ENCODE measurements at regions not wholly inside any gene's neighbourhood (a gene's known extent, or its start where the extent isn't known, plus 50 kb on each side); places are given as distances from the start of the nearest gene placed in this dataset.
A peak's percentile ranks its signal among the peaks of the same experiment; 100 is the strongest.

DNA sequence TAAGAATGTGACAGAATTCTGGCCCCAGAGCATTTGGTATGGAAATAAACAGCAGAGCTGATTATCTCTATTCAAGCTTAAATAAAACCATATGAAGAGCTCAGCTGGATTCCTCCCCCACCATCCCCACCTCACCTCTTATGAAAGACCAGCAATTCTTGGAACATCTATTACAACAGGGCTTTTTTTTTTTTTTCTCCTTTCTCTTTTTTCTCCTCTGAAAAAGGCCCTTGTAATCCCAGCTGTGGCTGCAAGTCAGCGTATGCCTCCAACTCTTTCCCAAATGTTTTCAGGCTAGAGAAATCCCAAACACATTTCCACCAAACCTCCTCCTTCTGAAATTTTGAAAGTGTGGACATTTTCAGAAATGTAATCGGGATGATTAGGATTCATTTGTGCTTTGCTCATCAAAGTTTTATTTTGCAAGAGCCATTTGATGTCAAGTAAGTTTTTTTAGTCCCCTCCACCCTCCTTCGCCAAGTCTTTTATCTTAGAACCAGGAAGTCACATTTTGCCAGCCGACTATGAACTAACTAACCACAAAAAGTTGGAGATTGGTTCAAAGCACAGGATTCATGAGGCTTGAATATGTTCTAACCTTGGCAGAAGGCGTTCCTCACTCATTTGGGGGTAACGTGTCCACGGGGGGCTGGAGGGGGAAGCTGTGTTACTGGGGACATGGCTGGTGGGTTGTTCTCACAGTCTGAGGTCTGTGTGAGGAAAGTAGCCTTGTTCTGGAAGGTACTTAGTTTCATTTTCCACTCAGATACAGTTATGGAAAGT lies 142.0 kb upstream of the PDZRN3 start:
- peak overlapping the region; percentile 35 for H3K4me3 ChIP-seq (ENCODE audit: low read length)

DNA sequence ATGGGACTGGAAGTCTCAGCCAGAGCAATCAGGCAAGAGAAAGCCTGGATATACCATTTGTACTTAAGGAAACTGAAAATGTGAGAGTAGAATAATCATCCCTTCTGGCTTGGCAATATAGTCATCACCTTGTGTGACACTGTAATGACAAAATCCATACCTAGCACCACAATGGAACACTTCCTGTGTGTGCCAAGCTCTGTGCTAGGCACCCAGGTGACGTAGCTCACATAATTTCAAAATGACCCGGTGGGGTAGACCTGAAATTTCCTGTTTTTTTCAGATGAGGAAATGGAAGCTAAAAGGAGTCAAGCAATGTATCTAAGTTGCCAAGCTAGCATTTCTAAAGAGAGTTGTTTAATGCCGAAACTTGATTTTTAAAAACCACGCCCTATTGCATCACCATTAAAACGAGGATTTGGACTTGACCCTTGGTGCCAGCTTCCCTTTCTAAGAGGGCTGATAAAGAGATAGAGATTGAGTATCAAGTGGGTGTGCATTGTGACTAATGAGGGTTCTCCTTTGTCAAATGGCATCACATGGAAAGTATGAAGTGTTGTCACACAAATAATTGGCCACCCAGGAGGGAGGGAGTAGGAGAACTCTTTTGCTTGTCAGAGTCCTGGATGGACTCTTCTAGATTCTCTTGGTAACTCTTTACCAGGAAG lies 141.3 kb upstream of the PDZRN3 start:
- no peak overlapping the region for H3K4me3 ChIP-seq (ENCODE audit: low read length)
- no peak for DNase-seq (ENCODE audit: low read depth, low spot score)

More for the DNA sequence above, 142.0 kb upstream of the PDZRN3 start:
- DNase-seq (ENCODE audit: low read depth, low spot score) = peak; percentile 60

DNA sequence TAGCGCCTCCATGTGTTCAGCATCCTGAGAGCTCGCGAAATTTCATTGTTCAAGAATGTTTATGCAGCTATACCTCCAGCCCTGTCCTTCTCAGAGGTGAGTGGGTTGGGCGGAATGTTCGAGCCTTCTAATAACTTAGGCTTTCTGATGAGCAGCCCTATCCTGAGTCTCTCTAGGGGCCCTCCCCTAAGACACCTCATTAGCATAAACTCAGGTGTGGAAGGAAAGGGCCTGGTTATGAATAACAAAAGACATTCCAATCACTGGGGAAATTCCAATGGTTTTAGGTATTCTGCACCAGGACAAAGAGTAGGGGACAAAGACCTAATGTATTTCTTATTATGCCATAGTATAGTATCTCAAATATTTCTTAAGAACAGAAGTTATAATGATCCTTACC lies 138.1 kb upstream of the PDZRN3 start:
- DNase-seq (ENCODE audit: low read depth, low spot score) = no peak
- no peak overlapping the region for H3K4me3 ChIP-seq (ENCODE audit: low read length)

DNA sequence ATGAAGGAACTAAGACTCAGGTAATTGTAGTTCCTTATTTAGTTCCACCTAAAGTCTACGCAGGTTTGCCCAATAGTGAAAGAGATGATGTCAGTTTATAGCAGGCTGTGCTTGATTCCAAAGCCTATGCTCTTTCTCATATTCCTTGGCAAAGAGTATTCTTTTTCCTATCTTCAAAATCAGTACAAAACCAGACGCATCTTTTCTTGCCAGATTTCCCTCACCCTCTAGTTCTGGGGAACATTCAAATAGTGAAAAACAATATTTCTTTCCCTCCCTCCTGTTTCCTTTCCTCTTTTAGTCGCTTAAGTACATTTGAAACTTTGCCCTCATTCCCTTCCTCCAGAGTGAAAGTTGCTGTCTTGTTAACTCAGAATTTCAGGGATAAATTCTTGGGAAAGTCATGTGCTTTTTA lies 134.6 kb upstream of the PDZRN3 start:
- H3K4me3 ChIP-seq (ENCODE audit: low read length) = no peak overlapping the region
- DNase-seq (ENCODE audit: low read depth, low spot score) = no peak

DNA sequence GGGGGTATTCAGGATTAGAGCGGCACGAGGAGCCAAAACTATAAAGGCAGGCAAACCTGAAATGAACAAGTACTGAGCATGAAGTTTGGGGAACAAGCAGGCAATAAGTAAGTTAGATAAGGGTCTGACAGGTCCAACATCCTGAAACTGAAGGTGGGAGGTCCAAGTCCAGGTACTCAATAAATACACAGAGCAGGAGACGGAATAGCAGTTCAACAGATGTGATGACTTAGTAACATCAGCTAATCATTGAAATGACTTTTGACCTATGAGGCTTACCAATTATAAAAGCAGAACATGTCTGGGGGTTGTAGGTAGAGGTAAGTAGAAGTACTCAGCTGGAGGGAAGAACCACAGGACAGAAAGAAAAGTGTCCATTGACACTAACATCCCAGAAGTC lies 132.8 kb upstream of the PDZRN3 start:
- H3K4me3 ChIP-seq (ENCODE audit: low read length) = no peak overlapping the region
- DNase-seq (ENCODE audit: low read depth, low spot score) = no peak

- no peak overlapping the region for H3K4me3 ChIP-seq (ENCODE audit: low read length)
- DNase-seq (ENCODE audit: low read depth, low spot score) = no peak
Observed at GRCh38 chr3:73753985-73754384, 129.2 kb upstream of the PDZRN3 start.

- DNase-seq (ENCODE audit: low read depth, low spot score) = no peak
- no peak overlapping the region for H3K4me3 ChIP-seq (ENCODE audit: low read length)
Observed at GRCh38 chr3:73752338-73752737, 127.6 kb upstream of the PDZRN3 start.

DNA sequence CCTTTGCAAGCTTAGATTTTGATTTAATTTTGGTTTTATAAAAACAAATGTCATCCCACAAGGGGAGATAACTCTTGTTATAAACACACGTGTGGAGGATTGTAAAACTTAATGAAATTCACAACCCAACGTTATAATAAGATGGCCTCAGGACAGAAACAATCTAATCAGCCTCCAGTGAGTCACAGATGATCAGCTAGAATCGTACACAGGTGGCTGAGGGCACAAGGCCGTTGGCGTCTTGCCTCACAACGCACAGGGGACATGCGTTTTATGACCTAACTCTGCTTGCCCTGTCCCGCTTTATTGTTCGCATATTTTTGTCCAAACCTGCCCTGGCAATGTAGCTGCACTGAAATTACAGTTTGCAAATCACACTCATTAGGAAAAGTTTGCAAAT lies 121.9 kb upstream of the PDZRN3 start:
- no peak for DNase-seq (ENCODE audit: low read depth, low spot score)
- H3K4me3 ChIP-seq (ENCODE audit: low read length) = no peak overlapping the region

- DNase-seq (ENCODE audit: low read depth, low spot score) = no peak
Observed at GRCh38 chr3:73745526-73746191, 120.9 kb upstream of the PDZRN3 start.

DNA sequence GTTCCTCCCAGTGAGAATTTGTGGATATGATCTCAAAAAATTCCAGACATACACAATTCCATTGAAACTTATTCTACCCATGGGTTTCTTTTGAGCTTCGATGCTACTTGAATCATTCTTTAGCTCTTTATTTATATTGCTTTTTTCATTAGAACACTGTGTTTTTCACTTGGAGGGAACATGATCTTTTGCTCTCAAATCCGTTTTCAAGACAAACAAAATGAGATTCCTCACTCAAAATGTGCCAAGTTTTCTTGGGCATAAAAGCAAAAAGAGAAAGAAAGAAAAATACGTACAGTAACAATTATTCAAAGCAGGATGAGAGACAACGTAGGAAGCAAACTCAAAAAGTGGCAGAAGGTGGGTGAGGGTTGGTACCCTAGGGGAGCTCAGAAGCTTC lies 118.8 kb upstream of the PDZRN3 start:
- DNase-seq (ENCODE audit: low read depth, low spot score) = no peak
- no peak overlapping the region for H3K4me3 ChIP-seq (ENCODE audit: low read length)

More at GRCh38 chr3:73745526-73746191, 120.9 kb upstream of the PDZRN3 start:
- no peak overlapping the region for H3K4me3 ChIP-seq (ENCODE audit: low read length)

GRCh38 chr3:73739791-73740453 lies 115.2 kb upstream of the PDZRN3 start:
- H3K4me3 ChIP-seq (ENCODE audit: low read length) = no peak overlapping the region
- DNase-seq (ENCODE audit: low read depth, low spot score) = no peak

GRCh38 chr3:73738711-73739110 lies 114.0 kb upstream of the PDZRN3 start:
- no peak overlapping the region for H3K4me3 ChIP-seq (ENCODE audit: low read length)
- no peak for DNase-seq (ENCODE audit: low read depth, low spot score)

GRCh38 chr3:73734211-73735089 lies 109.7 kb upstream of the PDZRN3 start:
- DNase-seq (ENCODE audit: low read depth, low spot score) = no peak
- H3K4me3 ChIP-seq (ENCODE audit: low read length) = no peak overlapping the region

DNA sequence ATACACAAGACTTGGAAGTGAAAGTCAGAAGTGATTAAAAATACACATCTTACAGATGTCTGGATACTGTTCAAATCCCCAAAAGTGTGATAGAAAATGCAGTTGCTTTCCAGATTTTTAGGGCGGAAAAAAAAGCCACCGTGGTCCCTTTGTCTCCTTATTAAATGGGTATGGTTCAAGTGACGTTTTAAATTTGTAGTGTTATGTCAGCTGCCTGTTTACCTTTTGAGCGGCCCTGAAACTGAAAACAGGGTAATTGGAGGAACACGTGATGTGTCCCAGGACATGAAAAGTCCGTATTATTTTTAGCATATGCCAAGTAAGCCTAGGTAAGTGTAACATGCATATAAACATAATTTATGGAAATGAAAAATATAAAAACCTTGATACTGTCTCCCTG lies 109.0 kb upstream of the PDZRN3 start:
- no peak overlapping the region for H3K4me3 ChIP-seq (ENCODE audit: low read length)
- DNase-seq (ENCODE audit: low read depth, low spot score) = no peak

GRCh38 chr3:73729969-73730440 lies 105.3 kb upstream of the PDZRN3 start:
- H3K4me3 ChIP-seq (ENCODE audit: low read length) = no peak overlapping the region
- DNase-seq (ENCODE audit: low read depth, low spot score) = no peak

DNA sequence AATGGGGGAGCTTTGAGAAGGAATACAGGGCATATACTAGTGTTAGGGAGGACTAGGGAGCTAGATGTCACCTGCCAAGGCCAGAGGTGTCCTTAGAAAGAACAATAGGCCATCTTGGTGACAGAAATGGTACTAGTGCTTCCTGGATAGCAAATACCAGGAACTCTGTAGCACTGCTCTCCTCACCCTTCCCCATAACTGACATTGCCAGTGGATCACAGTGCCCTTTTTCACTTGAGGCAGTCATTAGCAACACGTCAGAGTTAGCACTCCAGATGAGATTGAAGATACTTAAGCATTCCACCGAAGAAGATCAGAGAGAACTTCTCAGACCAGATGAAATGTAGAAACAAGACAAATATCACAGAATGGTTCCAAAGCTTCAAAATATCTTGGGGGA lies 103.1 kb upstream of the PDZRN3 start:
- no peak for DNase-seq (ENCODE audit: low read depth, low spot score)
- no peak overlapping the region for H3K4me3 ChIP-seq (ENCODE audit: low read length)

DNA sequence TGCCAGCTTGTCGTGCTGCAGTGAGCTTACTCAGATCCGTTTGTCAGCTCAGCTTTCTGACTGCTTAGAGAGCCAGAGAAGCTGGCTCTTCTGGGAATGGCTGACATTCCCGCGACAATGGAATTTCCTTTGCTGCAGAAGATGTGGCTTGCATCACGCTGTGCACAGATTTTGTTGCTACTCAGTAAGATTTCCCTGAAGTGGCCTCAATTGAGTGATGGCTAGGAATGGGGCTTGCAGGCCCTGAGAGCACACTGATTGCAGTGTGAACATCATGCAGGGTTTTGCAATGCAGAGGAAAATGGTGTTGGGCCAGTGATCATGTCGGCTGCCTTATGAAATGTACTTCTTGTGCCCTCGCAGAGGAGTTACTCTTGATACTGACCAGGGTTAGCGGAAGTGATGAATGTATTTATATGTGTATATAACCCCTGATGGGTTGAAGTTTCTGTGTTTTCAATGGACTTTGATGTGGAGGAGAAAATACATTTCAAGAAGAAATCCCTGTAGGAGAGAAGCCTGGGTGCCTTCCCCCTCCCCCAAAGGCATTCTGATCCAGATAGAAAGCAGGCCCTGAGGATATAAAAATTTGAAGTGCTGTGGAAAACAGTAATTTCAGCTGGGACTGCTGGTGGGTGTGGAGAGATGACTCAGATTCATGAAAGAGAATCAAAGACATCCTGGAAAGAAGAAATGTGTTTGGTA lies 102.5 kb upstream of the PDZRN3 start:
- H3K4me3 ChIP-seq (ENCODE audit: low read length) = no peak overlapping the region
- DNase-seq (ENCODE audit: low read depth, low spot score) = no peak

GRCh38 chr3:73723596-73723995 lies 98.9 kb upstream of the PDZRN3 start:
- DNase-seq (ENCODE audit: low read depth, low spot score) = no peak
- no peak overlapping the region for H3K4me3 ChIP-seq (ENCODE audit: low read length)
